BE2C (cell line): ENCODE measurements at regions not wholly inside any gene's neighbourhood (a gene's known extent, or its start where the extent isn't known, plus 50 kb on each side); places are given as distances from the start of the nearest gene placed in this dataset.

Source experiments
- DNase-seq: peaks from one replicate; pipeline ENCODE4 v3.0.0-alpha.2; 2020
- H3K27me3 ChIP-seq: fragments of 250-450 bp; sonication (Bioruptor Pico); 2 replicates; pipeline ENCODE4 v1.5.1; 2020; ENCODE audit warnings: mild to moderate bottlenecking
- H3K36me3 ChIP-seq: fragments of 250-450 bp; sonication (Bioruptor Pico); 2 replicates; pipeline ENCODE4 v1.5.1; 2020; ENCODE audit warnings: mild to moderate bottlenecking
- H3K4me1 ChIP-seq: fragments of 250-450 bp; sonication (Bioruptor Pico); 2 replicates; pipeline ENCODE4 v1.5.1; 2020
- H3K4me3 ChIP-seq: 2 replicates; pipeline ENCODE4 v1.5.1; 2011; ENCODE audit warnings: low read depth, low read length
- H3K9me3 ChIP-seq: fragments of 250-450 bp; sonication (Bioruptor Pico); 2 replicates; pipeline ENCODE4 v1.5.1; 2020
- CTCF ChIP-seq: IDR thresholded peaks from 2 replicates; pipeline ENCODE4 v1.5.1; 2012; ENCODE audit warnings: mild to moderate bottlenecking, low read depth, low read length

- H3K4me1 ChIP-seq: no peaks in the 10 kb centered on the region
- H3K36me3 ChIP-seq: no peaks in the 10 kb centered on the region
- no peak overlapping the region for H3K4me3 ChIP-seq
- peak; percentile 51 for TF ChIP-seq CTCF
- DNase-seq: no peak
- H3K27me3 ChIP-seq: peaks cover 8% of the 10 kb centered on the region
- no peaks in the 10 kb centered on the region for H3K9me3 ChIP-seq
Observed at GRCh38 chr6:90860822-90861601, 274.1 kb upstream of the MAP3K7 start.

GRCh38 chr6:90859612-90860011 is 272.7 kb upstream of the MAP3K7 start:
- peak; percentile 23 for DNase-seq
- no peaks in the 10 kb centered on the region for H3K9me3 ChIP-seq
- H3K27me3 ChIP-seq: peaks cover 12% of the 10 kb centered on the region
- H3K4me1 ChIP-seq: no peaks in the 10 kb centered on the region
- TF ChIP-seq CTCF: peak; percentile 25; the same call in 1 of the 2 replicates
- no peaks in the 10 kb centered on the region for H3K36me3 ChIP-seq
- no peak overlapping the region for H3K4me3 ChIP-seq

GRCh38 chr6:90859056-90859455 is 272.2 kb upstream of the MAP3K7 start:
- peaks cover 12% of the 10 kb centered on the region for H3K27me3 ChIP-seq
- H3K9me3 ChIP-seq: no peaks in the 10 kb centered on the region
- no peak for TF ChIP-seq CTCF
- no peaks in the 10 kb centered on the region for H3K36me3 ChIP-seq
- no peaks in the 10 kb centered on the region for H3K4me1 ChIP-seq
- H3K4me3 ChIP-seq: no peak overlapping the region
- no peak for DNase-seq

- H3K27me3 ChIP-seq: peaks cover 14% of the 10 kb centered on the region
- no peaks in the 10 kb centered on the region for H3K4me1 ChIP-seq
- no peaks in the 10 kb centered on the region for H3K9me3 ChIP-seq
- H3K4me3 ChIP-seq: no peak overlapping the region
- no peak for TF ChIP-seq CTCF
- H3K36me3 ChIP-seq: no peaks in the 10 kb centered on the region
- DNase-seq: no peak
Observed at GRCh38 chr6:90849686-90850085, 262.8 kb upstream of the MAP3K7 start.

- DNase-seq: no peak
- Histone ChIP-seq H3K4me3 (no peak overlapping the region), H3K36me3 (no peaks in the 10 kb centered on the region), H3K4me1 (no peaks in the 10 kb centered on the region), H3K9me3 (no peaks in the 10 kb centered on the region), H3K27me3 (peaks cover 14% of the 10 kb centered on the region)
- TF ChIP-seq CTCF: 0 out of 2 replicates have a peak, but pooled peaks have one; percentile 5
Observed at GRCh38 chr6:90846824-90847223, 260.0 kb upstream of the MAP3K7 start.

GRCh38 chr6:90835596-90836212 is 248.8 kb upstream of the MAP3K7 start:
- H3K9me3 ChIP-seq: no peaks in the 10 kb centered on the region
- H3K27me3 ChIP-seq: no peaks in the 10 kb centered on the region
- H3K36me3 ChIP-seq: no peaks in the 10 kb centered on the region
- H3K4me3 ChIP-seq: no peak overlapping the region
- no peaks in the 10 kb centered on the region for H3K4me1 ChIP-seq
- DNase-seq: no peak
- TF ChIP-seq CTCF: no peak
